ENCODE measurements at regions not wholly inside any gene's neighbourhood (a gene's known extent, or its start where the extent isn't known, plus 50 kb on each side); places are given as distances from the start of the nearest gene placed in this dataset.

DNA sequence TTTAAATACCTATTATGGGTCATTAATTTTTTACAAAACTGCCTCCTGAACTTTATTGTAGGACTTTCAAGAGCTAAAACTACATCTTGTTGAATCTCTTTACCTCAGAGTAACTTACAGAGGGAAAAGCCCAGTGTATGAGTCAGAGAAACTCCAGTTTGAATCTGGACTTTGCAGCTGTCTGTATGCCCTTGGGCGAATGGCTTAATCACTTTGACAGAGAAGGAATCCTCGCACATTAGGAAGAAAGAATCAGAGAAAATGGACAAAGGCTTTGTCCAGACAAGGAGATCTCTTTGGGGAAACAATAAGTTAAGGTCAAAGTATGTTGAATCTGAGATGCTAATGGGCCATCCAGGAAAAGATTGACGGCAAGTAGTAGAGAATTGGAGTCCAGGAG is 484.2 kb upstream of the CELF2 start:
- DNase-seq (ENCODE audit: missing footprints) (no peak), ATAC-seq (no peak)
- intact Hi-C loops (cut with DNase I), result no loop called here

DNA sequence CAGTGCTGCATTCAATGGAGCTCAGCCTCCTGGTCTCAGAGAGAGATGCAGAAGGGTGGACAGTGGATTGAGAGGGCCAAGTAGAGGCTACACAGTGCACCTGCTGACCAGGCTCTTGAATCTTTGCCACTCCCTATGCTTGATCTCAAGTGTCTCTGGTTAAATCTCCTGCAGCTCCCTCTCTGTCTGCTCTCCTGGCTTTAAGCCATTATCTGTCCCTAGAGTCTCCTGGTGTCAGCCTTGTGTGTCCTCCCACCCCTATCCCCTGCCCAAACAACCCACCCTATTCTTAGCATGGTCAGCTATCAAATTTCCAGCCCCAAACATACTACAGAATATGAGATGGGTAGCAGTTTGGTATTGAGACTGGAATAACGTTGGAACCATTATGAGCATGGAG is 479.3 kb upstream of the CELF2 start:
- no peak for DNase-seq (ENCODE audit: missing footprints)
- intact Hi-C loops (cut with DNase I), result no loop called here
- no peak for ATAC-seq

DNA sequence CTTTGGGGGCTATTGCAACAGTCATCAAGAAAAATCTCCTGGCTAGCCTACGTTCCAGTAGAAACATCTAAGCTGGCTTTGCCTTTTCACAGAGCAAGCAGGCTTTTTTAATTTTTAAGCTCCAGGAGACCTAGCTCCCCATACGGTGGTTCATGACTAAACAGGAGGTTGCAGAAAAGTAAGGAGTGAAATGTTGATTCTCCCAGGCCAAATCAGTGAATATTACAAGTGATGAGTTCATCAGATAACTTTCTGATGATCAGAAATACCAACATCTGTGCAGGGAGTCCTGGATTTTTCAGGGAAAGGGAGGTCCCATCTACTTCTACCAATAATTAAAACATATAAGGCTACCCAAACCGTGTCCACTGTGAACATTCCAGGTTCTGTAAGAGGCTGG is 477.3 kb upstream of the CELF2 start:
- ATAC-seq (no peak), DNase-seq (ENCODE audit: missing footprints) (no peak)
- intact Hi-C loops (cut with DNase I), result no loop called here

DNA sequence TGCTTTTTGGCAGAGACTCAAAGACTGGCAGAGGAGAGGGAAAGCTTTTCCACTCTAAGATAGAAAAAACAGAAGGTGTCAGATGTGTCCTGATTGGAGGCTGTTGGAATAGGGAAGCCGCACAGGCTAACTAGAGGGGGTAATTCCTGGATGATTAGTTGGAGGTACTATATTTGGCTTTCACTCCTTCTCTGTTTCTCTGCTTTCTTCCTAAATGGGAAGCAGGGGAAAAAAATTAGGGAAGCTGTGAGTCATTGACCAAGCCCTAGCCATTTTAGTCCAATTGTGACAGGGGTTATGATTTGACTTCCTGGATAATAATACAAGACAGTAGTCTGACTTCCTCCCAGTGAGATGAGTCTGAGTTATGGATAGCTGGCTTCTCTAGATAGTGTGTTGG is 475.2 kb upstream of the CELF2 start:
- ATAC-seq (no peak), DNase-seq (ENCODE audit: missing footprints) (no peak)
- intact Hi-C loops (cut with DNase I), result no loop called here

DNA sequence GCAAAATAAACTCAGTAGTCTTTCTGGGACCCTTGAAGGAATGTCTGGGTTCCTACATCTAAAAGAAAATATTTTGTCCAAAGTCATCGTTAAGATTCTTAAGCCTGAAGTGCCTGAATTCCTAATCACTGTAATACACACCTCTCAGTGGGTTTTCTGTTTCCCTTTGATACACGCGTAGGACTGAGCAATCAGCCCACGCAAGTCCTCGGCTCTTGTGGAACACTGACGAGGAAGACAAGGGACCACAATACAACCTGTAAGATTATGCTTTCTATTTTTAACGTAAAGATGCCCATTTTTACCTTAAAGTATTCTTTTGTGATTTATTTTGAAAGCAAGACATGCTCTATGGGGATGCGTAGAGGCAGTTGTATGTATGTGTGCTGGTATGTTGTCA is 472.8 kb upstream of the CELF2 start:
- intact Hi-C loops (cut with DNase I), result no loop called here
- no peak for ATAC-seq
- no peak for DNase-seq (ENCODE audit: missing footprints)

DNA sequence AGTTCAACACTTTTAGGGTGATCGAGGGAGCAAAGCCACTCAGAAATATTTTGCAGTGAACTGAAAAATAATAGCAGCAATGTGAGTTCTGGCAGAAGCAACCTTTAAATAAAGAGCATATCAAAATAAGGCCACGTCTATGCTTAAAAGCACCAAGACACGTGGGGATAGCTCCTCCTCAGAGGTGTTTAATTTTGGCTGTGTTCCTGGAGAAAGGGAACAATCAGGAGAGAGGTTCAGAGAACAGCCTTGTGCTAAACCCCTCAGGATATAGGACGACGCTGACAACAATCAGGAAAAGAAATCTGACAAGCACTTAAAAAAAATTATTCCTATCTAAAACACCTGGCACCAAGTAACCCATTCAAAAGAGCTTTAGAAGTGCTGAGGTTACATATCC is 471.9 kb upstream of the CELF2 start:
- intact Hi-C loops (cut with DNase I), result no loop called here
- ATAC-seq (no peak), DNase-seq (ENCODE audit: missing footprints) (no peak)

DNA sequence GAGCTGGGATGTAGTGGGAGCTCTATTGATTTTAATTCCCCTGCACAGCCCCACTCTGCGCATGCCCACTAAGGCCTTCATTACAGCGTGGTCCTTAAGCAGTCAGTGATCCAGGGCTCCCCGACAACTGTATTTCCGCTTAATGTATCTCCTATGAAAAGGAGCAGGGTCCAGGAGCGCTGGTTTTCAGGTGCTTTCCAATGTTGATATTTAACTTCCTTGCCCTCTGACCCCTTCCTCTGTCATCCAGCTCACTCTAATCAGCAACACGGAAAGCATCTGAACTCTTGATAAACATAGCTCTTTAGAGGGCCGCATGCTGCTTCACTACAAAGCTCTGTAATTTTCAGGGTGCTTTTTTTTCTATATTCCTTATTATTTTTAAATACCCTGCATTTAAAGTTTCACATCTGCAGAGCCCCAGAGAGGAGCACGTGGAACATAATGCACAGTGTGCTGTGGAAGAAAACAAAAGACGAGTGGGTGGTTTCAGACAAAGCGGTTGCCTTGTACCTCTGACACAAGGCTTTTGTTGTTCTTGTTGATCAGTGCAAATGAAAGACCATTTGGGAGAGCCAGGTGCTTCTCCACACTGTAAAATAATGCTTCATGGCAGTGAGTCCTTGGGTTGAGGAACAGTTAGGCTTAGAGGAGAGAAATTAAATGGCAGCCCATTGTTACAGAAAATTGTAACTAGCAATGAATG is 465.9 kb upstream of the CELF2 start:
- ATAC-seq (no peak), DNase-seq (ENCODE audit: missing footprints) (no peak)
- intact Hi-C loops (cut with DNase I), result no loop called here

DNA sequence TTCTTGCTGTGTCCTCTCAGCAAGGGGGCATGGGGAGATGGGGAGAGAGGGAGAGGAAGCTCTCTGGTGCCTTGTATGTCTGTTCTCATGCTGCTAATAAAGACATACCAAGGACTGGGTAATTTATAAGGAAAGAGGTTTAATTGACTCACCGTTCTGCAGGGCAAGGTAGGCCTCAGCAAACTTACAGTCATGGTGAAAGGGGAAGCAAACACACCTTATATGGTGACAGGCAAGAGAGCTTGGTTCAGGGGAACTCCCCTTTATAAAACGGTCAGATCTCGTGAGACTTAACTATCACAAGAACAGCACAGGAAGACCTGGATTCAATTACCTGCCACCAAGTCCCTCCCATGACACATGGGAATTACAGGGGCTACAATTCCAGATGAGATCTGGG is 464.7 kb upstream of the CELF2 start:
- intact Hi-C loops (cut with DNase I), result no loop called here
- DNase-seq (ENCODE audit: missing footprints) (no peak), ATAC-seq (no peak)

DNA sequence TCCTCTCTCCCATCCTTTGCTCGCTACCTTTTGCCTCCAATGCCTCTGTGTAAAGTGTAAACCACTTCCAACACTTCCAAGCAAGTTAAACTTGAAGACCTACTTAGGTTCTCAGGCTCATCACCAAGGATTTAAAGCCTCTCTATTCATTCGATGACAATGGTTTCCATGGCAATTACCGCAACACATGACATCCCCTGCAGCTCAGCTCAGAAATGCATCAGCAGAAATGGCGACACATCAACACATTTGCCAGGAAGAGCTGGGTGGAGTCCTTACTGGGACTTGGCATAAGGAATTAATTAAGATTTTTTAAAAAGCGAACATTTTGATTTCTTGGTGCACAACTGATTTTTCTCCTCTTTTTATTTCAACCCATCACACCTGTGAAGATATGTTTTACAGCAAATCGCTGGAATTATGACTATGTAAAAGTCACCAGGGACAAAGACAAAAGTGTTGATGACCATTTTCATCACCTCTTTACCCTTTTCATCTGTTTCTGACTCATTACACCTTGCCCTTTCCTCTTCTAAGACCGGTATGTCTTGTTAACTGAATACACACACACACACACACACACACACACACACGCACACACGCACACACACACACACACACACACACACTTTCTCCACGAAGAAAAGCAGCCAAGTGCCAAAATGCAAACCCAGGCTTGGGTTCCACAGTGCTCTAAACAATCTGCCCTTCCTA is 453.4 kb upstream of the CELF2 start:
- DNase-seq (ENCODE audit: missing footprints), result no peak
- ATAC-seq, result no peak
- intact Hi-C loops (cut with DNase I), result no loop called here

DNA sequence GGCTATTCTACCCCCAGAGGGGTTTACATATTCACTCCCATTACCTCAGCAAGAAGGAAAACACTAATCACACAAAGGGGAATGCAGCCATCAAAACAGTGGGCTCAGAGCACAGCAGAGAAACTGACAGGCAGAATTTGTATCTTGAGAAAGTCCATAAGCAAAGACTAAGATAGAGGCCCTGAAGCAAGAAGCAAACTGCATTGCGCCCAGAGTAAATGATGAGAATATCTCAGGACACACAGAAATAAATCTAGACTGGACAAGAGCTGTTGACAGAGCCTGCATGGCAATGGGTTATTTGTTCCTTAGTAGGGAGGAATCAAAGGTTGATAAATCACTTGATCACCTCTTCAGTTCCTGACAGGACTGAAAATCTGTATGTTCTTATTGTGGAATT is 440.7 kb upstream of the CELF2 start:
- no peak for DNase-seq (ENCODE audit: missing footprints)
- intact Hi-C loops (cut with DNase I), result no loop called here
- no peak for ATAC-seq

DNA sequence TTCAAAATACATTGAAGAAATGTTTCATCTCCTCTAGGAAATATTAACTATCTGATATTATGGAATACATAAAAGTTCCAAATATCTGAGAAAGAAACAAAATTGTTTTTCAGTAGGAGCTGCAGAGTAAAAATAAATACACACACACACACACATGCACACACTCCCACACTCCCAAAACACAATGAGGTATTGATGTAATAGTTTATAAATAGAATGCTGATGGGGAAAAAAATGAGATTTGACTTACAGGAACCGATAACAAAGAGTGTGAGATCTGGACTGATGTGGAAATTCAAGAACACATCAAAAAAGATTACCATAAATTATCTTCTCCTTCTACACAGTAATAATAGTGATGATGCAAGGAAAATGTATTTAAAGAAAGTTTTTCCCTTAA is 438.0 kb upstream of the CELF2 start:
- no peak for ATAC-seq

DNA sequence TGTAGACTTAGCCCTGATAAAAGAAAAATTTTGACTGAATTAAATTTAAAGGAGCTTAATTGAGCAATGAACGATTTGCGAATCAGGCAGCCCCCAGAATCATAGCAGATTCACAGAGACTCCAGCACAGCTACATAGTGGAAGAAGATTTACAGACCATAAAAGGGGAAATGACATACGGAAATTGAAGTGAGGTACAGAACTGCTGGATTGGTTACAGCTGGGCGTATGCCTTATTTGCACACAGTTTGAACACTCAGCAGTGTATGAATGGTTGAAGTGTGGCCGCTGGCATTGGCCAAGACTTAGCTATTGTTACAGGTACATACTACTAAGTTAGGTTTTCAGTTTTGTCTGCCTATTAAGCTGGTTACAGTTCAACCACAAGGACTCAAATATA is 433.5 kb upstream of the CELF2 start:
- intact Hi-C loops (cut with DNase I), result no loop called here
- no peak for DNase-seq (ENCODE audit: missing footprints)
- no peak for ATAC-seq

More for the DNA sequence above, 438.0 kb upstream of the CELF2 start:
- no peak for DNase-seq (ENCODE audit: missing footprints)
- intact Hi-C loops (cut with DNase I), result no loop called here

DNA sequence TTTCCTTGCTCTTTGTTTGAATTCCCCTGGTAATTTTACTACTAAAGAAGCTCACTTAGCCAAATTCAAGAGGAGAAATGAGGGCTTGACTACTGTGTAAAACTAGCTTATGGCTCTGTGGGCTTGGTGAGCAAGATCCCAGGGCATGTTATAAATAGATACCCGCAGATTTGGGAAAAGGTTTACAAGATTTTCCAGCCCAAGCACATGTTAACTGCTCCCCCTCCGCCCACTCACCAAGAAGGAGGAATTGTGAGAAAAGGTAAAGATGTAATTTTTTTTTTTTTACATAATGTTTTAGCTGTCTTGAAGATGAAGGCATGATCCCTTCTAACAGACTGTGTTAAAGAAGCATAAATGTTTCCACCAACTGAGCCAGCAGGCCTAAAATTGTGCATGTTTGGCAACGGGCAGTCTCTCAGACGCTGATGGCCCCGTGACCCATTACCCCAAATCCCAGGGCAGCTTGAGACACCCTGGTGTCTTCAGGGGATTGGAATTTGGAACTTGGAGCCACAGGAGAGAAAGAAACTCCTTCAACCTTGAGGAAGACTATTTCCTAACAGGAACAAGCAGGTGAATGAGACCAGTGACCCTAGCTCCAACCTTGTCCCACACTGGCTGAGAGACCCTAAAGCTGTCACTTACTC is 429.8 kb upstream of the CELF2 start:
- ATAC-seq (no peak), DNase-seq (ENCODE audit: missing footprints) (no peak)
- intact Hi-C loops (cut with DNase I), result no loop called here

DNA sequence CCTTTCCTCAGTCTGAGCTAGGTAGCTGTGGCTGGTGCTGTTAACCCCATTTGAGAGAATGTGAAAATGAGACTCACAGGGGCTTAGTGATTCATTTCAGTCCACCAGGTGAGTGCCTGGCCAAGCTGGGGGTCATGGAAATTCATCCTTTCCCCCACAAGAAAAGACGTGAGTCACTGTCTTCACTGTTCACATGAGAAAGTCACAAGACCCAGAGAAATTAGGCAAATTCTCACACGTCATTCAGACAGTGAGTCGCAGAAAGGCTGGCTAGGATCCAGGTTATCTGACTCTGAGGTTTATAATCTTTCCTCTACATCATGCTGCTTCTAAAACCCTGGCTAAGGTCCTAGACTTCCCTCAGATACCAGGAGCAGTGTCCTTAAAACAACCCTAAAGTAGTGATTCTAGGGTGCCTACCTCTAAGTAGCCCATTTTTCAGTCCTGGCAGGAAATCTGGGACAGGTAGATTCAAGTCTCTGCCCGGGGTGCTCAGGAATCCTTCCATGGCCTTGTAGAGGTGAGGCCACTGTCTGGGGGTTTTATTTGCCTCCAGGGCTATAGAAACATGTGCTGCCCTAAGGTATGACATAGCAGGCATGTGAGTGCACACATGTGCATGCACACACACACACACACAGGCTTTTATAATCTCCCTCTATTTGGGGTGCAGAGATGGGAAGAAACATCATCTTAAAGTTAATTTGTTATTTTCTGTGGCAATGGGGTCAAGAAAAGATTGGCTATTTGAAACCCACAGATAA is 427.9 kb upstream of the CELF2 start:
- ATAC-seq (peak; percentile 38), DNase-seq (ENCODE audit: missing footprints) (no peak)
- intact Hi-C loops (cut with DNase I), result no loop called here

DNA sequence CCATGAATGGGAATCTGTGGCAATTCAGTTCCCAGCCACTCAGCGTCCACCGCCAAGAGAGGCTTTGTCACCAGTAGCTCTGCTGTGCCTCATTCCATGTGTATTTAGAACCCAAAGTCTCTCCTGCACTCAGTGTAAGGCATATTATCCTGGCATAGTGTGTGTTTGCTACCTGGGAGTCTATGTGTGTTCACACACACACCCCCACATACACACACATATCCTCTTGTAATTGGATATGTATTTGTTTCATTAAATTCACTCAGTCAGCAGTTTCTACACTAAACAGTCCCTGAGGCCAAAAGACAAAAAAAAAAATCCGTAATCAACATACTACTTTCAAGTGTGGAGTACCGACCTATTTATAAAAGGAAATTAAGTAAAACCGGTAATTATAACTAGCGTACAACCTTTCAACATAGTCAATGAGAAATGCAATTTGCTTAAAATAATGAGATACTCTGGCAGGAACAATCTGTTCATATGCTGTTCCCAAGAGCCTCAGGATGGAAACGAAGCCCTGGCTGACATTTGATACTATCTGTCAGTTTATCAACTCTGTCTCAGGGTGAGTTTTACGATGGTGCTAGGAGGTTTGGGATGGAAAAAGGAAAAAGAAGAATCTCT is 425.8 kb upstream of the CELF2 start:
- intact Hi-C loops (cut with DNase I), result no loop called here
- DNase-seq (ENCODE audit: missing footprints) (no peak), ATAC-seq (peak; percentile 70)

DNA sequence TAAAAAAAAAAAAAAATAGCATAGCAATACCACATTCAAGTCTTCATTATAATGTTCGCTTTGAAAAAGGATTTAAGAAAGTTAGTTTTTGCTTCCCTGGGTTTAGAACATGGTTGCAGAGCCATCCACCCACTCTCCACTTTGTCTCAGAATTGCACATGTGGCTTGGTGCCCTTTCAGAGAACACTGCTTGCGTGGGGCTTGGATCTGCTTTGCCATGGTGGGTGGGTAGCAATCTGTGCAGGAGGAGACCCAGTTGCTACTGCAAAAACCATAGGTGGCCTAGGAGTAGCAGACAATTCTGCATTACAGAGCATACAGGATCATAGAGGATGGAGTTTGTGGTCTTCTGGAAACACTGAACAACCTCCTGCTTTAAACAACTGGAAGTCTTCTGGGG is 421.4 kb upstream of the CELF2 start:
- no peak for DNase-seq (ENCODE audit: missing footprints)
- no peak for ATAC-seq
- intact Hi-C loops (cut with DNase I), result no loop called here

DNA sequence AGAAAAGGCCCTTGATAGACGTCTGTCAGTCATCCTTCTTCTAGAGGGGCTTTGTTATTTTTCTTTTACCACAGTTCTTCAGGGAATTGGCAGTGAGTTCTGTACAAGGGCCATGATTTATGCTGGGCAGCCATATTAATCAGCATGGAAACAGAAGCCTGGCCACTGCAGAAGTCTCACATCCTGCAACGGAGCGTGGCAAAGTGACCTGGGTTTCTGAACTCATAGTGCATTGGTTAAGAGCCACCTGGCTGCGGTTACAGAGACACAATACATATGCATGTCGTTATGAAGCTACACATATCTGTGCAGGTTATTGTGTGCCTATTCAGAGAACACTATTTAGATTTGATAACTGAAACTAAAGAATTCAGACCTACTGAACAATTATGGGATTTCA is 419.4 kb upstream of the CELF2 start:
- no peak for ATAC-seq
- intact Hi-C loops (cut with DNase I), result no loop called here
- no peak for DNase-seq (ENCODE audit: missing footprints)

DNA sequence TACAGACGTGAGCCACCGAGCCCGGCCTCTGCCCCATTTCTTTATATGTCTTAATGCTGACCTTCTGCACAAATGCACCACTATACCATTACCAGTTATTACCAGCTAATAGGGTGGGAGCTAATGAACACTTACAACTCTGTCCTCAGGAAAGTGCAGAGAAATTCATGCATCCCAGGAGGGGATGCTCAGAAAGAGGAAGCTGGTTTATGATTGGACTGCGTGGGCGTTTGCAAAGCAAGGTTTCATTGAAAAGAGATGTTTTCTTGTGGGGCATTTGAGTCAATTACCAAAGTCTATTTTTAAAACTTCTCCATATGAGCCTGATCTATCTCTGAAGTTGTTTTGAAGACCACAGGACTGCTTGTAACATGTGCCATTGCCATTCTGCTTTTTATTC is 417.7 kb upstream of the CELF2 start:
- intact Hi-C loops (cut with DNase I), result no loop called here
- ATAC-seq, result no peak

DNA sequence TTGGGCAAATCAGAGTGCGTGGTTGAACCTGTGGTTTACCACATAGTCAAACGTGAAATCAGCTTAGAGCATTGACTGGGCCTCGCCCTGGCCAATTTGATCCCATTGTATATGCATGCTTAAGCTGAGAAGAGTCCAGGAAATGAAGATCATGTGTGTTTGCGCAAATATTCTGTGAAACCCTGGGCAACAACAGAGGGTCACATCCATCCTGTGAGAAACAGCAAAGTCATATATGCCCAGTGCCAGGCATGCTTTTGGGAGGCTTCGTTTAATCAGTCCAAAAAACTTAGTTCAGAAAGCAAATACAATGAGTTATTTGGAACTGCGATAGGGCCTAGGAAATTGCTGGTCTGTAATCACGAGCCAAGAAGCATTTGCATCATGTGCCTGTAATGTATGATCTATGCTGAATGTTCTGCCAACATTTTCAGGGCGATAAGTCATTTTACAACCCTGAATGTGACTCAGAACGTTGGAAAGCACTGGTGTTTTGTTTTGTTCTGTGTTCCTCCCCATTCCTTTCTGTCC is 412.1 kb upstream of the CELF2 start:
- intact Hi-C loops (cut with DNase I), result no loop called here
- DNase-seq (ENCODE audit: missing footprints), result no peak
- peak; percentile 93 for ATAC-seq

More for the DNA sequence above, 417.7 kb upstream of the CELF2 start:
- DNase-seq (ENCODE audit: missing footprints), result no peak

Measured in Right ventricle myocardium inferior (tissue), 1 donor.